ENCODE measurements at regions not wholly inside any gene's neighbourhood (a gene's known extent, or its start where the extent isn't known, plus 50 kb on each side); places are given as distances from the start of the nearest gene placed in this dataset.

DNA sequence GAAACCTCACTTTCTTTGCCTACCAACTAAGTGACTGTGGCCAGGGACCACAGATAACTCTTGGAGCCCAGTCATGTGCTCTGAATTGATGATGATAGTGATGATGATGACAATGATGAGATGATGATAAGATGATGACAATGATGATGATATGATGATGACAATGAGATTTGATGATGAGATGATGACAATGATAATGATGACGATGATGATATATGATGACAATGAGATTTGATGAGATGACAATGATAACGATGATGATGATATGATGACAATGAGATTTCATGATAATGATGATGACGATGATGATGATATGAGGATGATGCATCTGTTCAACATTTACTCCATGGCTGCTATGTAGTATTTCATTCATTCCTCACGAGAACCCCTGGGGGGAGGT is 213.0 kb downstream of the ERCC6L2 start:
- 84% methylated on average over 4 of the region's 4 CpGs for WGBS (ENCODE audit: insufficient coverage, low coverage, low lambda C conversion rate, missing lambda C conversion rate)
- no peaks in the 10 kb centered on the region for H3K36me3 ChIP-seq
- intact Hi-C loops (cut with DNase I) = no loop called here

GRCh38 chr9:96087669-96088299 is 212.3 kb downstream of the ERCC6L2 start:
- WGBS (ENCODE audit: insufficient coverage, low coverage, low lambda C conversion rate, missing lambda C conversion rate) = 33% methylated on average over 9 of the region's 10 CpGs
- no peaks in the 10 kb centered on the region for H3K36me3 ChIP-seq
- no peak overlapping the region for H3K27ac ChIP-seq
- TF ChIP-seq CTCF (IDR thresholded peaks at IDR 0.05) = no peak
- TF ChIP-seq POLR2A (IDR thresholded peaks at IDR 0.05) = no peak
- no peaks in the 10 kb centered on the region for H3K9me3 ChIP-seq
- no peaks in the 10 kb centered on the region for H3K4me1 ChIP-seq
- DNase-seq (no peak), ATAC-seq (peak in 1 of 4 donors; percentile 19)
- no peaks in the 10 kb centered on the region for H3K27me3 ChIP-seq
- H3K4me3 ChIP-seq = no peak overlapping the region
- intact Hi-C loops (cut with DNase I) = no loop called here

More for the DNA sequence above, 213.0 kb downstream of the ERCC6L2 start:
- H3K9me3 ChIP-seq = no peaks in the 10 kb centered on the region
- DNase-seq (no peak), ATAC-seq (no peak)
- H3K4me3 ChIP-seq = no peak overlapping the region
- no peak for TF ChIP-seq POLR2A (IDR thresholded peaks at IDR 0.05)
- TF ChIP-seq CTCF (IDR thresholded peaks at IDR 0.05) = no peak
- H3K27ac ChIP-seq = no peak overlapping the region
- H3K4me1 ChIP-seq = no peaks in the 10 kb centered on the region
- no peaks in the 10 kb centered on the region for H3K27me3 ChIP-seq

- H3K4me1 ChIP-seq = no peaks in the 10 kb centered on the region
- ATAC-seq (no peak), DNase-seq (no peak)
- intact Hi-C loops (cut with DNase I) = no loop called here
- H3K4me3 ChIP-seq = no peak overlapping the region
- H3K36me3 ChIP-seq = no peaks in the 10 kb centered on the region
- no peak overlapping the region for H3K27ac ChIP-seq
- H3K9me3 ChIP-seq = no peaks in the 10 kb centered on the region
- WGBS (ENCODE audit: insufficient coverage, low coverage, low lambda C conversion rate, missing lambda C conversion rate) = 58% methylated on average over 2 of the region's 16 CpGs
- no peak for TF ChIP-seq CTCF (IDR thresholded peaks at IDR 0.05)
- no peak for TF ChIP-seq POLR2A (IDR thresholded peaks at IDR 0.05)
- no peaks in the 10 kb centered on the region for H3K27me3 ChIP-seq
Observed at GRCh38 chr9:96086936-96087571, 211.6 kb downstream of the ERCC6L2 start.

DNA sequence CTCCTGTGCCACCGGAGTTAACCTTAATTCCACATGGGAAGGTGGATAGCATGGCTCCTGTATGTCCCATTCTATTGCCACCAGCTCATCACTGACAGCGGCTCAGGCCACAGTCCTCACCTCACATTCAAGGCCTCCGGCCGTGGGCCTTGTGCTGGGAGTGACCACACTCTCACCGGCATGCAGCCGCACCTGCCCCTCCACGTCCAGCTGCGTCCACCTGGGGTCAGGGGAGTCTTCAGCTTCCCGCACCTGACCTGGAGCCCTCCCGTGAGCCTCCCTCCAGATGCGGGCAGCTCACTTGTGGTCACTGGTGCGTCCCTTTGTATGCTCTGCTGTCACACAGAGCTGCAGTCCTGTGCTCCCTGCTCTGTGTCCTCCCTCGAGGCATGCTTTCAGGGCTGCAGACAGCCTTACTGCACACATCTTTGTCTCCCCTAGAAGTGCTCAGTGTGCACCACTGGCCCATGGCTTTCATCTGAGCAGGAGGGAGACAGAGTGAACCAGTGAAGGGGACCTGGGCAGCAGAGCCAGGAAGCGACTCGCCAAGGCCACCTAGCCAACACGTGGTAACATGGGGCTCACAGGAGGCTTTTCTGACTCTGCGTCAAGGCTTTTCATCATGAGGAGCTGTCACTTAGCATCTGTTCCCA is 210.1 kb downstream of the ERCC6L2 start:
- no peak overlapping the region for H3K27ac ChIP-seq
- H3K27me3 ChIP-seq = no peaks in the 10 kb centered on the region
- intact Hi-C loops (cut with DNase I) = no loop called here
- TF ChIP-seq CTCF (IDR thresholded peaks at IDR 0.05) (no peak), POLR2A (IDR thresholded peaks at IDR 0.05) (no peak)
- H3K36me3 ChIP-seq = no peaks in the 10 kb centered on the region
- 83% methylated on average over 7 of the region's 17 CpGs for WGBS (ENCODE audit: insufficient coverage, low coverage, low lambda C conversion rate, missing lambda C conversion rate)
- no peaks in the 10 kb centered on the region for H3K4me1 ChIP-seq
- H3K4me3 ChIP-seq = no peak overlapping the region
- ATAC-seq (no peak), DNase-seq (no peak)
- H3K9me3 ChIP-seq = no peaks in the 10 kb centered on the region

All from right lobe of liver (tissue), 6 donors.